Activated T-cell treated with anti-CD3 and anti-CD28 coated beads, Interleukin-2, amount 50 U/mL, for 72 hours (primary cell): ENCODE measurements at regions not wholly inside any gene's neighbourhood (a gene's known extent, or its start where the extent isn't known, plus 50 kb on each side); places are given as distances from the start of the nearest gene placed in this dataset.
"Not testable (repeated sequence)": the region's sequence is repeated elsewhere in the genome, so short reads cannot be mapped to it uniquely, and the experiment has no call there.

Experiments
- ATAC-seq, 2 donors: fragments of 150-1000 bp; cut with Tn5 transposase; replicated peaks in 1 of 2; 2 replicates each; pipeline ENCODE4 v1.10.0; 2021; ENCODE audit warnings: moderate library complexity in 2 of 2, mild to moderate bottlenecking in 1 of 2
- DNase-seq, 2 donors: peaks; one replicate each; pipeline ENCODE4 v3.0.0; 2021 to 2022; ENCODE audit warnings: mixed read lengths in 1 of 2
- H3K27ac Mint-ChIP-seq: one replicate; pipeline ENCODE4 v1.8.0; 2022; ENCODE audit warnings: mild to moderate bottlenecking, moderate library complexity, mixed read lengths
- H3K27me3 Mint-ChIP-seq: one replicate; pipeline ENCODE4 v1.8.0; 2022; ENCODE audit warnings: low read depth, mixed read lengths
- H3K36me3 Mint-ChIP-seq, 2 donors: one replicate each; pipeline ENCODE4 v1.8.0; 2022; ENCODE audit warnings: mixed read lengths in 2 of 2, mild to moderate bottlenecking in 1 of 2; ENCODE audit not compliant: insufficient read depth in 2 of 2
- H3K4me1 Mint-ChIP-seq: one replicate; pipeline ENCODE4 v1.8.0; 2022; ENCODE audit warnings: low read depth, mixed read lengths
- H3K4me3 Mint-ChIP-seq, 2 donors: one replicate each; pipeline ENCODE4 v1.8.0; 2022; ENCODE audit warnings: mild to moderate bottlenecking in 2 of 2, mixed read lengths in 2 of 2, moderate library complexity in 2 of 2
- H3K9me3 Mint-ChIP-seq, 2 donors: one replicate each; pipeline ENCODE4 v1.8.0; 2022; ENCODE audit warnings: mixed read lengths in 2 of 2

- H3K4me1 Mint-ChIP-seq, DNase-seq, H3K36me3 Mint-ChIP-seq, H3K9me3 Mint-ChIP-seq, H3K27ac Mint-ChIP-seq, ATAC-seq, H3K4me3 Mint-ChIP-seq: not testable (repeated sequence)
- H3K27me3 Mint-ChIP-seq: peaks cover 10% of the 10 kb centered on the region
Measured at GRCh38 chr15:62418496-62418895, 253.4 kb upstream of the C2CD4B start.

GRCh38 chr15:62419192-62419591, 254.1 kb upstream of the C2CD4B start:
- Mint-ChIP-seq H3K4me3 (no peak overlapping the region), H3K27me3 (peaks cover 10% of the 10 kb centered on the region), H3K9me3 (no peaks in the 10 kb centered on the region), H3K27ac (no peak overlapping the region), H3K36me3 (no peaks in the 10 kb centered on the region), H3K4me1 (no peaks in the 10 kb centered on the region)
- no peak for ATAC-seq
- DNase-seq: no peak

DNA sequence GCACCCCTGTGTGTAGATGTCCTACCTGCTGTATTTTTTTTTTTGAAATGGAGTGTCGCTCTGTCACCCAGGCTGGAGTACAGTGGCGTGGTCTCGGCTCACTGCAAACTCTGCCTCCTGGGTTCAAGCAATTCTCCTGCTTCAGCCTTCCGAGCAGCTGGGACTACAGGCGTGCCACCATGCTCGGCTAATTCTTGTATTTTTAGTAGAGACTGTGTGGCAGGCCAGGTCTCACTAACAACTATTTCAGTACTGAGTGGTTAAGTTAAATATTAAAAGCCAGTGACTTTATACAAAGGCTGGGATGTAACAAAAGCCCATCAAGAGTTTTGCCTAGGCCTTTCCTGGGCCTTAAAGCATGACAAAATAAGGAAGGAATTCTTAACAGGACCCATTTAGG, 255.3 kb upstream of the C2CD4B start:
- H3K36me3 Mint-ChIP-seq, H3K4me3 Mint-ChIP-seq, H3K27me3 Mint-ChIP-seq, H3K27ac Mint-ChIP-seq, H3K9me3 Mint-ChIP-seq, H3K4me1 Mint-ChIP-seq, ATAC-seq, DNase-seq: not testable (repeated sequence)

- ATAC-seq: no peak
- Mint-ChIP-seq H3K4me1 (no peaks in the 10 kb centered on the region), H3K9me3 (no peaks in the 10 kb centered on the region), H3K4me3 (no peak overlapping the region), H3K36me3 (no peaks in the 10 kb centered on the region), H3K27me3 (no peaks in the 10 kb centered on the region), H3K27ac (no peak overlapping the region)
- DNase-seq: no peak
Measured at GRCh38 chr15:62421289-62421688, 256.2 kb upstream of the C2CD4B start.

DNA sequence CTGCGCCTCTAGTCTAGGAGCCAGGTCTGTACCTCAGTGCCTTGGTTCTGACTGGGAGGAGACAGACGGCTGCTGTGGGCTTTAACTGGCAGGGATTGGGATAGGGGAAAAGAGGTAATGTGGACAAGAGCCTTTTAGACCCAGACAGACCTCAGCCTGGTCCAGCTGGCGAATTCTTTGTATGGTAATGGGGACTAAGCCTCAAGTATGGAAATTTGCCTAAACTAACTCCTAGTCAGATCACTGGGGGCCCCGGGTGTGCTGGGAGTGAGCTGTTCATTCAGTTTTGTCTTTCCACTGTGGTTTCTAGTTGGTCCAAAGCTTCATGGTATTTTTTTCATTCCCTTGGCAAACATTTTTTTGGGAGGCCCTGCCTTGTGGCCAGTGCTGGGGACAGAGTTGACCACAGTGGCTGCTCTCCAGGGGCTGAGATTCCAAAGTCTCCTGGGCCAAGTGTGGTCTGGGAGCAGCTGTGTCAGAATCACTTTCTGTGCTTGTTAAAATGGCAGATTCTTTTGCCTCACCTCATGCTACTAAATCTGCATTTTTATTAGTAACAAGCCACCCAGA, 261.4 kb upstream of the C2CD4B start:
- H3K9me3 Mint-ChIP-seq: no peaks in the 10 kb centered on the region
- DNase-seq: no peak
- no peaks in the 10 kb centered on the region for H3K36me3 Mint-ChIP-seq
- no peak for ATAC-seq
- no peak overlapping the region for H3K27ac Mint-ChIP-seq
- H3K4me1 Mint-ChIP-seq: no peaks in the 10 kb centered on the region
- no peak overlapping the region for H3K4me3 Mint-ChIP-seq
- no peaks in the 10 kb centered on the region for H3K27me3 Mint-ChIP-seq

DNA sequence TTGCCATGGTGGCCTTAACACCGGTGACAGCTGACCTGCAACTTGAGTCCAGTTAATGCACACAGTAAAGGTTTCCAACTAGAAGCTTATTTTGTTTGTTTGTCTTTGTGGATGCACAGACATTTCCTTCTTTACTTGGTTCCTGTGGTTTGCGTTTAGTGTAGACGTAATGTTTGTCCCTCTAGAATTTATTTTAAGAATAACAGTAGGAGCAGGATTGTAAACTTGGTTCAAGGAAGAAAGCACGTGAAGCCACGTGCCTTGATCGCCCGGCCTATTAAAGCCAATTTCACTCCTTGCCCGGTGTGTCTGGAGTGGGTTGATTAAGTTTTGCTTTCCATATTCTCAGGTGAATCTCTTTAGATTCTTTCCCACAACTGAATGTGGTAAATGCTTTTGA, 263.2 kb upstream of the C2CD4B start:
- DNase-seq (no peak), ATAC-seq (no peak)
- Mint-ChIP-seq H3K4me3 (no peak overlapping the region), H3K27ac (no peak overlapping the region), H3K36me3 (no peaks in the 10 kb centered on the region), H3K27me3 (no peaks in the 10 kb centered on the region), H3K9me3 (no peaks in the 10 kb centered on the region), H3K4me1 (no peaks in the 10 kb centered on the region)

GRCh38 chr15:62428851-62429598, 263.9 kb upstream of the C2CD4B start:
- DNase-seq (no peak), ATAC-seq (no peak)
- H3K36me3 Mint-ChIP-seq: no peaks in the 10 kb centered on the region
- H3K4me1 Mint-ChIP-seq: no peaks in the 10 kb centered on the region
- H3K27me3 Mint-ChIP-seq: no peaks in the 10 kb centered on the region
- no peak overlapping the region for H3K27ac Mint-ChIP-seq
- no peak overlapping the region for H3K4me3 Mint-ChIP-seq
- no peaks in the 10 kb centered on the region for H3K9me3 Mint-ChIP-seq

GRCh38 chr15:62430056-62430455, 265.0 kb upstream of the C2CD4B start:
- DNase-seq: no peak
- peaks cover 0 to 4% of the 10 kb centered on the region in 2 donors for H3K9me3 Mint-ChIP-seq
- H3K4me3 Mint-ChIP-seq: no peak overlapping the region
- H3K27ac Mint-ChIP-seq: no peak overlapping the region
- H3K36me3 Mint-ChIP-seq: no peaks in the 10 kb centered on the region
- ATAC-seq: no peak
- H3K27me3 Mint-ChIP-seq: no peaks in the 10 kb centered on the region
- H3K4me1 Mint-ChIP-seq: no peaks in the 10 kb centered on the region

- Mint-ChIP-seq H3K9me3 (peaks cover 1 to 4% of the 10 kb centered on the region in 2 donors), H3K4me1 (no peaks in the 10 kb centered on the region), H3K36me3 (no peaks in the 10 kb centered on the region), H3K27me3 (no peaks in the 10 kb centered on the region), H3K27ac (no peak overlapping the region), H3K4me3 (no peak overlapping the region)
- no peak for ATAC-seq
- DNase-seq: no peak
Measured at GRCh38 chr15:62430552-62430951, 265.5 kb upstream of the C2CD4B start.

GRCh38 chr15:62431008-62431797, 266.1 kb upstream of the C2CD4B start:
- peaks cover 1 to 6% of the 10 kb centered on the region in 2 donors for H3K9me3 Mint-ChIP-seq
- no peaks in the 10 kb centered on the region for H3K27me3 Mint-ChIP-seq
- no peak overlapping the region for H3K4me3 Mint-ChIP-seq
- no peaks in the 10 kb centered on the region for H3K36me3 Mint-ChIP-seq
- ATAC-seq: no peak
- H3K4me1 Mint-ChIP-seq: no peaks in the 10 kb centered on the region
- no peak overlapping the region for H3K27ac Mint-ChIP-seq
- DNase-seq: no peak

- Mint-ChIP-seq H3K9me3 (peaks cover 1 to 6% of the 10 kb centered on the region in 2 donors), H3K27me3 (no peaks in the 10 kb centered on the region)
Measured at GRCh38 chr15:62431817-62432216, 266.7 kb upstream of the C2CD4B start.

DNA sequence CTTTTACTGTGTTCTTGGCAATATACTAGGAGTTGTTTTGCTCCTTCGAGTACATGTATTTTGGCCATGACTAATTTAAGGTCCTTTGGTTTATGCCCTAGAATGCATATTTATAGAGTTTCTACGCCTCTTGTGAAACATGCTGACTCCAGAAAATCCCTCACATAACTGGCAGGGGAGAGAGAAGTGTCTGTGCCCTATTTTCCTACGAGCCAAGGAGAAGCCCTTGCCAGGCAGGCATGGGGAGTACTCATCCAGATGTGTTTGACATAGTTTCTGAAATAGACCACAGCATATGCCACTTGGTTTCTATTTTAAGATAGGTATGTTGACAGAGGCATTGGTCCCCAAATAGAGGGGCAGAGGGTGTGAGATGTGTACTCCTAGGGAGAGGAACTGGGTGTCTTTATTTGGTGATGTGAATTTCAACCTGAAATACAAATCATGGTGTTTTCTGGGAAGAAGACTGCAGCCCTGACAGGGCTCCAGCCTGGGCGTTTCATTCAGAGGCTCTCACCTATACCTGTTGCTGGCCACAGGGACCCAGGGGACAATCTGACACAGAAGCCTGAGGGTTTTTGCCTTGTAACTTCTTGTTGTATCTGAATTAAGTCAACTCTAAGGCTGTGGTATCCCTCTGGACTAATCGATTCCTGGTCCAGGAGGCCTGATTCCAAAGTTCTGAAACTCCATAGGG, 267.8 kb upstream of the C2CD4B start:
- DNase-seq (no peak), ATAC-seq (no peak)
- Mint-ChIP-seq H3K36me3 (no peaks in the 10 kb centered on the region), H3K9me3 (peaks cover 1 to 6% of the 10 kb centered on the region in 2 donors), H3K27me3 (no peaks in the 10 kb centered on the region), H3K4me3 (no peak overlapping the region), H3K4me1 (no peaks in the 10 kb centered on the region), H3K27ac (no peak overlapping the region)

More at GRCh38 chr15:62431817-62432216, 266.7 kb upstream of the C2CD4B start:
- Mint-ChIP-seq H3K4me1 (no peaks in the 10 kb centered on the region), H3K4me3 (no peak overlapping the region), H3K27ac (no peak overlapping the region), H3K36me3 (no peaks in the 10 kb centered on the region)
- no peak for DNase-seq
- no peak for ATAC-seq

DNA sequence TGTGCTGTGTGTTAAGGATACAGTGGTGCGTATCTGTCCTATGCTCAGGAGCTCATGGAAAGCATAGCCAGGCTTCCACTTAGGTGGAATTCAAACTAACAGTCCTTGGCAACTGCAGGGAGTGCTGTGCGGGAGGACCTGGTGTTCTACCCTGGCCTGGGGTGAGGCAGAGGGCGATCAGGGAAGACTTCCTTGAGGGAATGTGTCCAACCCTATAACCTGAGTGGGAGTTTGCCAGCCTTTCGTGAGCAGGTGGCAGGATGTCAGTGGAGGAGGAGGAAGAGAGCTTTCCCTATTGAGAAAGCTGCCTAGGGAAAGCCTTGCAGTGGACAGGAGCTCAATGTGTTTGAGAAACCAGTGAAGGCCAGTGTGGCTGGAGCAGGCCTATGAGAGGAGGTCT, 271.1 kb upstream of the C2CD4B start:
- Mint-ChIP-seq H3K36me3 (no peaks in the 10 kb centered on the region), H3K4me3 (no peak overlapping the region), H3K27ac (no peak overlapping the region), H3K4me1 (no peaks in the 10 kb centered on the region), H3K27me3 (no peaks in the 10 kb centered on the region), H3K9me3 (peaks cover 1 to 6% of the 10 kb centered on the region in 2 donors)
- ATAC-seq (no peak), DNase-seq (no peak)
